Uterus (tissue), 3 donors: ENCODE measurements at regions not wholly inside any gene's neighbourhood (a gene's known extent, or its start where the extent isn't known, plus 50 kb on each side); places are given as distances from the start of the nearest gene placed in this dataset.
"Not testable (repeated sequence)": the region's sequence is repeated elsewhere in the genome, so short reads cannot be mapped to it uniquely, and the experiment has no call there.

Experiments
- DNase-seq, 2 donors: peaks; one replicate each; pipeline ENCODE4 v3.0.0-alpha.2; 2019 to 2020
- H3K27ac ChIP-seq, 2 donors: fragments of 200-600 bp; sonication (generic); 1 replicate in 1 of 2; 2 replicates in 1 of 2; pipeline ENCODE4 v1.5.1; 2016 to 2018
- H3K27me3 ChIP-seq, 2 donors: fragments of 200-600 bp; sonication (generic); one replicate each; pipeline ENCODE4 v1.5.1; 2018 to 2019; ENCODE audit warnings: control low read depth in 1 of 2
- H3K36me3 ChIP-seq, 2 donors: fragments of 200-600 bp; sonication (generic); one replicate each; pipeline ENCODE4 v1.5.1; 2019; ENCODE audit warnings: control low read depth in 1 of 2
- H3K4me1 ChIP-seq, 2 donors: fragments of 200-600 bp; sonication (generic); one replicate each; pipeline ENCODE4 v1.5.1; 2018 to 2019; ENCODE audit warnings: control low read depth in 1 of 2
- H3K4me3 ChIP-seq, 2 donors: fragments of 200-600 bp; sonication (generic); 1 replicate in 1 of 2; 2 replicates in 1 of 2; pipeline ENCODE4 v1.5.1; 2018 to 2019; ENCODE audit warnings: mild to moderate bottlenecking in 1 of 2
- H3K9me3 ChIP-seq, 2 donors: fragments of 200-600 bp; sonication (generic); one replicate each; pipeline ENCODE4 v1.5.1; 2019; ENCODE audit warnings: control low read depth in 1 of 2
- CTCF ChIP-seq, 4 experiments: fragments of 200-600 bp in 2 of 4; fragments of 450-650 bp in 2 of 4; sonication (generic) in 2 of 4; IDR thresholded peaks; one replicate each; pipeline ENCODE4 v1.5.1; 2016 to 2019; ENCODE audit warnings: antibody characterized with exemption in 4 of 4, mild to moderate bottlenecking in 2 of 4, moderate library complexity in 1 of 4
- POLR2A ChIP-seq, 2 donors: fragments of 450-650 bp; IDR thresholded peaks; one replicate each; pipeline ENCODE4 v1.6.1; 2016; ENCODE audit warnings: antibody characterized with exemption in 2 of 2, mild to moderate bottlenecking in 1 of 2, moderate library complexity in 1 of 2
- intact Hi-C: fragments of 100-400 bp; cut with DNase I; formaldehyde crosslinking; loops from one replicate; pipeline ENCODE4 v1.15.1; 2023; ENCODE audit warnings: low total_unique reads
- donor health status: DM: yes; HTN: yes; CAD: no.

GRCh38 chr4:3623106-3623505 is 90.9 kb upstream of the LRPAP1 start:
- Histone ChIP-seq H3K9me3 (no peaks in the 10 kb centered on the region), H3K36me3 (no peaks in the 10 kb centered on the region), H3K27me3 (no peaks in the 10 kb centered on the region), H3K27ac (no peak overlapping the region), H3K4me3 (no peak overlapping the region), H3K4me1 (no peaks in the 10 kb centered on the region)
- intact Hi-C loops = no loop called here
- TF ChIP-seq CTCF (IDR thresholded peaks at IDR 0.05) (no peak), POLR2A (IDR thresholded peaks at IDR 0.05) (no peak)
- DNase-seq = no peak

DNA sequence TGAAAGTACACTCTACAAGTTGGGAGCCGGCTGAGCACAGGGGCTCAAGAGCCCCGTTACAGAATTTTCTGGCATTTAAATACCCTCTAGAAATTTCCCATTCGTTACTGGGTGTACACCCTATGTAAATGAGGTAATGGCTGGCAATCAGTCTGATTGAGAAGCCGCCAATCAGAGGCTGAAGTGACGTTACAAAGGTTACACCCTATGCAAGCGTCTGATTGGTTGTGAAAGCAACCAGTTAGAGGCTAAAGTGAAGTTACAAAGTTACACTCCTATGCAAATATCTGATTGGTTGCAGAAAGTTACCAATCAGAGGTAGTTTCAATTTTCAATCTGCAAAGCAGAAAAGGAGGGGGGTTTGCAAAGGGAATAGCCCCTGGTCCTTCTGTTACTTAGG is 88.1 kb upstream of the LRPAP1 start:
- H3K4me3 ChIP-seq, H3K9me3 ChIP-seq, H3K36me3 ChIP-seq, intact Hi-C loops, DNase-seq, H3K27me3 ChIP-seq, H3K4me1 ChIP-seq, H3K27ac ChIP-seq: not testable (repeated sequence)

DNA sequence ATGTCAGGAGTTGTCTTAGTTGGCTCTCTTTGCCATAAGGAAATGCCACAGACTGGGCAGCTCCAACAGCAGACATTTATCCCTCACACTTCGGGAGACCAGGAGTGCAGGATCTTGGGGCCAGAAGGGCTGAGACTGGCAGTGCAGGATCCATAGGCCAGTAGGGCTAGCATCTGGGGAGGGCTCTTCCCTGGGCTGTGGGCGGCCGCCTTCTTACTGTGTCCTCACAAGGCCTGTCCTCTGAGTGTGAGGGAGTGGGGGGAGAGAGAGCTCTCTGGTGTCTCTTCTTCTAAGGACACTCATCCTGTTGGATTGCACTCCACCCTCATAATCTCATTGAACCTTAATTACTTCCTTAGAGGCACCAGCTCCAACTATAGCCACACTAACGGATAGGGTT is 87.5 kb upstream of the LRPAP1 start:
- H3K4me3 ChIP-seq, intact Hi-C loops, DNase-seq, H3K9me3 ChIP-seq, H3K27ac ChIP-seq, H3K27me3 ChIP-seq, H3K36me3 ChIP-seq, H3K4me1 ChIP-seq: not testable (repeated sequence)

DNA sequence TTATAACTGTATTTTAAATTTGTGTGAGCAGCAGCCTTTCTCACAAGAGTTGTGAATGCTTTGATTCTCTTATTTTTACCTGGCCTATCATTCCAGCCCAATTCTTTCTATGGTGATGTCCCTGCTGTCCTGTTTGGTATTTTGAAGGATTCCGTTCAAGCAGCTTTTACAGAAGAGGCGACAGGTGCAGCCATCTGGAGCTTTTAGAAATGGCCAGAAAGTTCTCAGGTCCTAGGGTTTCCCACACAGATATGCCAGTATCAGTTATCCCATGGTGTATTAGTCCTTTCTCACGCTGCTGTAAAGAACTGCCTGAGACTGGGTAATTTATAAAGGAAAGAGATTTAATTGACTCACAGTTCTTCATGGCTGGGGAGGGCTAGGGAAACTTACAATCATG is 86.1 kb upstream of the LRPAP1 start:
- H3K27ac ChIP-seq, intact Hi-C loops, DNase-seq, H3K36me3 ChIP-seq, H3K4me3 ChIP-seq, H3K4me1 ChIP-seq, H3K9me3 ChIP-seq, H3K27me3 ChIP-seq: not testable (repeated sequence)

GRCh38 chr4:3615386-3616286 is 83.4 kb upstream of the LRPAP1 start:
- no peaks in the 10 kb centered on the region for H3K27me3 ChIP-seq
- H3K4me1 ChIP-seq = peaks cover 0 to 6% of the 10 kb centered on the region in 2 donors
- intact Hi-C loops = no loop called here
- H3K9me3 ChIP-seq = no peaks in the 10 kb centered on the region
- TF ChIP-seq POLR2A (IDR thresholded peaks at IDR 0.05) (no peak), CTCF (IDR thresholded peaks at IDR 0.05) (no peak)
- H3K27ac ChIP-seq = no peak overlapping the region
- H3K36me3 ChIP-seq = no peaks in the 10 kb centered on the region
- H3K4me3 ChIP-seq = no peak overlapping the region
- DNase-seq = peak in 1 of 2 donors; percentile 8

GRCh38 chr4:3614731-3614980 is 82.4 kb upstream of the LRPAP1 start:
- no peak for DNase-seq
- Histone ChIP-seq H3K9me3 (no peaks in the 10 kb centered on the region), H3K36me3 (no peaks in the 10 kb centered on the region), H3K4me1 (peaks cover 0 to 6% of the 10 kb centered on the region in 2 donors), H3K4me3 (no peak overlapping the region), H3K27me3 (no peaks in the 10 kb centered on the region), H3K27ac (no peak overlapping the region)
- TF ChIP-seq POLR2A (IDR thresholded peaks at IDR 0.05) = no peak
- TF ChIP-seq CTCF (IDR thresholded peaks at IDR 0.05) = no peak
- intact Hi-C loops = no loop called here
